Fibroblast of pulmonary artery (primary cell): ENCODE measurements at regions not wholly inside any gene's neighbourhood (a gene's known extent, or its start where the extent isn't known, plus 50 kb on each side); places are given as distances from the start of the nearest gene placed in this dataset.
"Not testable (repeated sequence)": the region's sequence is repeated elsewhere in the genome, so short reads cannot be mapped to it uniquely, and the experiment has no call there.

Experiments used
- DNase-seq: peaks from one replicate; pipeline ENCODE4 v3.0.0-alpha.2; 2010; ENCODE audit warnings: low read depth
- H3K4me3 ChIP-seq: replicated peaks from 2 replicates; pipeline ENCODE4 v1.5.1; 2011; ENCODE audit warnings: low read depth, mild to moderate bottlenecking, control low read depth, low read length, moderate library complexity
- TF ChIP-seq, protein P1 (sequence below): IDR thresholded peaks from 2 replicates; pipeline ENCODE4 v1.5.1; 2011; ENCODE audit warnings: mild to moderate bottlenecking, control low read depth, low read length, inconsistent platforms; ENCODE audit errors: missing control alignments

DNA sequence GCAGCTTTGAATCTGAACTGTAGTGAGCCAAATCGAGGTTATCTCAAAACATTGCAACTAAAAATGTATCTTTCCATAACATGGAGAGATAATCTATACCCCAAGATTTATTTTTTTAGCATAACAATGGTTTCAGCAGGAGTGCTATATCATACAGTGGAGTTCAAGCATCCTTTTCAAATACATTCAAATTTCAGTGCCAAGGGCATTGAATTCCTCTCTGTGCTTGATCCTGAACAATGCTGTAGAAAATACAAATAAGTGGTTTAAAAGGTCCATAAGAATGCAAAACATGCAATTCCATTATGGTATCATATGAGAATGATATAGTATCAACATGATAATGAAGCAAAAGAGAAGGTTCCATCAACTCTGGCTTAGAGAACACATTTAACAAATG is 201.7 kb downstream of the TXNL1 start:
- TF ChIP-seq, protein P1, sequence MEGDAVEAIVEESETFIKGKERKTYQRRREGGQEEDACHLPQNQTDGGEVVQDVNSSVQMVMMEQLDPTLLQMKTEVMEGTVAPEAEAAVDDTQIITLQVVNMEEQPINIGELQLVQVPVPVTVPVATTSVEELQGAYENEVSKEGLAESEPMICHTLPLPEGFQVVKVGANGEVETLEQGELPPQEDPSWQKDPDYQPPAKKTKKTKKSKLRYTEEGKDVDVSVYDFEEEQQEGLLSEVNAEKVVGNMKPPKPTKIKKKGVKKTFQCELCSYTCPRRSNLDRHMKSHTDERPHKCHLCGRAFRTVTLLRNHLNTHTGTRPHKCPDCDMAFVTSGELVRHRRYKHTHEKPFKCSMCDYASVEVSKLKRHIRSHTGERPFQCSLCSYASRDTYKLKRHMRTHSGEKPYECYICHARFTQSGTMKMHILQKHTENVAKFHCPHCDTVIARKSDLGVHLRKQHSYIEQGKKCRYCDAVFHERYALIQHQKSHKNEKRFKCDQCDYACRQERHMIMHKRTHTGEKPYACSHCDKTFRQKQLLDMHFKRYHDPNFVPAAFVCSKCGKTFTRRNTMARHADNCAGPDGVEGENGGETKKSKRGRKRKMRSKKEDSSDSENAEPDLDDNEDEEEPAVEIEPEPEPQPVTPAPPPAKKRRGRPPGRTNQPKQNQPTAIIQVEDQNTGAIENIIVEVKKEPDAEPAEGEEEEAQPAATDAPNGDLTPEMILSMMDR: no peak
- H3K4me3 ChIP-seq: no peak overlapping the region
- DNase-seq: no peak

DNA sequence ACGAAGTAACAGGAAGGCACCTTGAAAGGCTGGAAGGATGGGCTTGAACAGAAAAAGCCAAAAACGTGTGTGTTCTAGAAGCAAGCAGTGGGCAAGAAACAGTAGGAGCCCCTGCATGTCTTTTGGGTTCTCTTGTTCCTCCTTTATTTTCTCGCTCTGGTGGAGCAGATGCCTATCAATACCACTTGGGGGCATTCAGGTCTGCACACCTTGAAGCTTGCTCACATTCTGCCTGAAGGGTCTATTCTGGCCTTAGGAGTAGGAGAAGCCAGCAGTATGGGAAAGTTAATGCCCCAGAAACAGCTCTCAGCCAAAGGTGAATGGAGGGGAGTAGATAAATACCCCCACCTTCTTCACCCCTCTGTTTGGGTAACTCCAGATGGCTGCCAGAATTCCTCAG is 204.5 kb downstream of the TXNL1 start:
- H3K4me3 ChIP-seq: no peak overlapping the region
- DNase-seq: no peak
- TF ChIP-seq, protein P1: no peak

DNA sequence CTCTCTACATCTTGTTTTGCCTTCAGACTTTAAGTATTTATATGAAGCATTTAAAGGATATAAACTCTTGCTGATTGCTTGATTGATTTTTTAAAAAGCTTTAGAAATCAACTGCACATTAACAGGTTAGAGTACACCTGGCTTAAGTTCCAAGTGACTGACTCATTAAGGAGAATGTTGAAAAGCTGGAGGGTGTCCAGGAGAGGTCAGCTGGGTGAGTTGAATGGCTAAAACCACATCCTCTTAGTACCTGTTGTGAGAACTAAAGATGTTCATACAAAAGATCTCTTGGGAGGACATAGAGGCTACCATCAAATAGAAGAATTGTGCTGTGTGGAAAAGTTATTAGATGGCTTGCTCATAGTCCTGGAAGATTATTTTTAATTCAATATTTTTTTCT is 206.8 kb downstream of the TXNL1 start:
- DNase-seq: no peak
- TF ChIP-seq, protein P1: no peak
- H3K4me3 ChIP-seq: no peak overlapping the region

DNA sequence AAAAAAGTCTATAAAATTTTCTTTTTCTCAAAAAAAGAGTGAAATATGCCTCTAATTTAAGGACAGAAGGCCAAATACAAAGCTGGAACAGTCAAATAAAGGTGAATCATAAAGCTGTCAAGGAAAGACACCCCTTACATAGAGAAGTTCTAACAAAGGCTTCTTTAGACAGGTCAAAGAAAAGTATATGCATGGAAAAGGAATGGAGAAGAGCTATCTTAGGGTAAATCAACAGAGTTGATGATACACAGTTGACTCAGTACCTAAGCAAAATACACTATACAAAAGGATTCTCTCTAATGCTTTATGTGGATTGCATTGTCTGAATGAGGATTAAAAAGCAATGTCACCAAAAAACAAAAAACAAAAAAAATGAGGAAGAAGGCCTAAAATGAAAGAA is 214.8 kb downstream of the TXNL1 start:
- no peak overlapping the region for H3K4me3 ChIP-seq
- DNase-seq: no peak
- TF ChIP-seq, protein P1: no peak

DNA sequence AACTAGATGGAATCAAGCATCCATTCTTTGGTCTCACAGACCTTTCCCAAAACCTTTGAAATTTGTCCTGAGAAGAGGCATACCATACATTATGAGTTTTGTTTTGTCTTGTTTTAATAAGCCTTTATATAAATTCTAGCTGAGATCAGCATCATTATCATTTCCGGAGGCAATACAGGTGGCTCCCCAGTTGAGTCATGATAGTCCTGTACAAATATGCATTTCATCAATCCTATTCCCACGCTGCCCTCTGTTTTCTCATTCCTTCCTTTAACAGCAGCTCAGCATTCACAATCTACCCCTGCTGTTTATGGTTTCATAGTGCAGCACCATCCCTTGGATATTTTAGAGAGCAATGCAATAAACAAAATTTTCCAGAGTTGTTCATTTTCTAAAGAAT is 216.7 kb downstream of the TXNL1 start:
- DNase-seq: no peak
- H3K4me3 ChIP-seq: no peak overlapping the region
- TF ChIP-seq, protein P1: no peak

DNA sequence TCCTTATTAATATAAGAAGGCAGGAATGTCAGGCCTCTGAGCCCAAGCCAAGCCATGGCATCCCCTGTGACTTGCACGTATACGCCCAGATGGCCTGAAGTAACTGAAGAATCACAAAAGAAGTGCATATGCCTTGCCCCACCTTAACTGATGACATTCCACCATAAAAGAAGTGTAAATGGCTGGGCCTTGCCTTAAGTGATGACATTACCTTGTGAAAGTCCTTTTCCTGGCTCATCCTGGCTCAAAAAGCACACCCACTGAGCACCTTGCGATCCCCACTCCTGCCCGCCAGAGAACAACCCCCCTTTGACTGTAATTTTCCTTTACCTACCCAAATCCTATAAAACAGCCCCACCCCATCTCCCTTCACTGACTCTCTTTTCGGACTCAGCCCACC is 217.5 kb downstream of the TXNL1 start:
- H3K4me3 ChIP-seq, DNase-seq: not testable (repeated sequence)

DNA sequence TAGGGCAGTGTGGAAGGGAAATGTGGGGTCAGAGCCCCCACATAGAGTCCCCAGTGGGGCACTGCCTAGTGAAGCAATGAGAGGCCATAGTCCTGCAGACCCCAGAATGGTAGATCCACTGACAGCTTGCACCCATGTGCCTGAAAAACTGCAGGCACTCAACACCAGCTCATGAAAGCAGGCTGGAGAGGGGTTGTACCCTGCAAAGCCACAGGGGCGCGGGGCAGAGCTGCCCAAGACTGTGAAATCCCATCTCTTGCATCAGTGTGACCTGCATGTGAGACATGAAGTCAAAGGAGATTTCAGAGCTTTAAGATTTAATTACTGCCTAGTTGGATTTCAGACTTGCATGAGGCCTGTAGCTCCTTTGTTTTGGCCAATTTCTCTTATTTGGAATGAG is 224.0 kb downstream of the TXNL1 start:
- DNase-seq: no peak
- H3K4me3 ChIP-seq: no peak overlapping the region
- TF ChIP-seq, protein P1: no peak

DNA sequence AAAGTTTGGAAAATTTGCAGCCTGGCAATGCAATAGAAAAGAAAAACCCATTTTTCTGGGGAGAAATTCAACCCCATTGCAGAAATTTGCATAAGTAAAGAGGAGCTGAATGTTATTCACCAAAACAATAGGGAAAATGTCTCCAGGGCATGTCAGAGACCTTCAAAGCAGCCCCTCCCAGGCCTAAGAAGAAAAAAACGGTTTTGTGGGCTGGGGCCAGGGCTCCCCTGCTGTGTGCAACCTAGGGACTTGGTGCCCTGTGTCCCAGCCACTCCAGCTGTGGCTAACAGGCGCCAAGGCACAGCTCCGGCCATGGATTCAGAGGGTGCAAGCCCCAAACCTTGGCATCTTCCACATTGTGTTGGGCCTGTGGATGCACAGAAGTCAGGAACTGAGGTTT is 224.5 kb downstream of the TXNL1 start:
- no peak for DNase-seq
- TF ChIP-seq, protein P1: no peak
- no peak overlapping the region for H3K4me3 ChIP-seq
